ENCODE measurements at regions not wholly inside any gene's neighbourhood (a gene's known extent, or its start where the extent isn't known, plus 50 kb on each side); places are given as distances from the start of the nearest gene placed in this dataset.
A peak's percentile ranks its signal among the peaks of the same experiment; 100 is the strongest.
"Not testable (repeated sequence)": the region's sequence is repeated elsewhere in the genome, so short reads cannot be mapped to it uniquely, and the experiment has no call there.

GRCh38 chr6:130676077-130676772 is 151.0 kb upstream of the SMLR1 start:
- DNase-seq, result no peak

- DNase-seq, result no peak
Measured at GRCh38 chr6:130676773-130677144, 150.4 kb upstream of the SMLR1 start.

- DNase-seq, result no peak
Measured at GRCh38 chr6:130677312-130677711, 149.9 kb upstream of the SMLR1 start.

DNA sequence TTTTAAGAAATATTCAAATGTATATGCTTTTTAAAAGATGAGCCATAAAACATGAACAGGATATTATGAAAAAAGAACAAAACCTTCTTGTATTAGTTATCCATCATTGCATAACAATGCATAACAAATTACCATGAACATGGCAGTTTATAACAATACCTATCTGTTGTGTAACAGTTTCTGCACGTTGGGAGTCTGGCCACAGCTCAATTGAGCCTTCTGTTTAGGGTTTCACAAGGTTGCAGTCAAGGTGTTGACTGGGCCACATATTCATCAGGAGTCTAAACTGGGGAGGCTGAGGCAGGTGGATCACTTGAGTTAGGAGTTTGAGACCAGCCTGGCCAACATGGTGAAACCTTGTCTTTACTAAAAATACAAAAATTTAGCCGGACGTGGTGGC is 149.4 kb upstream of the SMLR1 start:
- DNase-seq, result no peak

DNA sequence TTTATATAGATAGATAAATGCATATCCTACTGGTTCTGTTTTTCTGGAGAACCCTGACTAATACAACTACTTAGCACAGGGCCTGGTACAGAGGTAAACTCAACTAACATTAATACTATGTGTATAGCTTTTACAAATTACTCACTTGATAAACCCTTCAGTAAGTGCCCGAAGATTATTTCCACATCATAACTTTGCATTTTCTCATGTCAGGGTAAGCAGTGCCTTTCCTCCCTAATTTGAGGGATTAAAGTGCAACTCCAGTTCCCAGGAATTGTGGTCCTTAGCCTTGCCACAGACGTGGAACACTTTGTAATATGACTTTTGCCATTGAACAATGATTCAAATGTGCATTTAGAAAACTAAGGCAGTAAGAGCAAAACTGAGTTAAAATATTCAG is 147.5 kb upstream of the SMLR1 start:
- no peak for DNase-seq

DNA sequence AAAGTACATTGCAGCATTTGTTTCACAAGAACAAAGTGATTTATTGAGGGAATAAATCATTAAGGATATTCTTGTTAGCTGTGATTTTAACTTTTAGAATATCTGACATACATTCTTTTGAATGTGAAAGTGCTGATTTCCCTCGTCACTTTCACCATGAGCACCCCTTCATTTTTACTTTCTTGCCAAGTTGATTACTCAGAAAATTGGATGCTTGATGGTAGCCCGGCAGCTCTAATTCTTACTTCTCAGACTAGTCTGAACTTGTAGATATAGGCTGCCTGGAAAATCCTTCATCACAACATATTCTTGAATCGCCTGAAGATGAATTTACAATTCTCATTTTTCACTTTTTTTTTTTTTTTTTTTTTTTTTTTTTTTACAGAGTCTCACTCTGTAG is 147.1 kb upstream of the SMLR1 start:
- no peak for DNase-seq

GRCh38 chr6:130681028-130681427 is 146.2 kb upstream of the SMLR1 start:
- no peak for DNase-seq

DNA sequence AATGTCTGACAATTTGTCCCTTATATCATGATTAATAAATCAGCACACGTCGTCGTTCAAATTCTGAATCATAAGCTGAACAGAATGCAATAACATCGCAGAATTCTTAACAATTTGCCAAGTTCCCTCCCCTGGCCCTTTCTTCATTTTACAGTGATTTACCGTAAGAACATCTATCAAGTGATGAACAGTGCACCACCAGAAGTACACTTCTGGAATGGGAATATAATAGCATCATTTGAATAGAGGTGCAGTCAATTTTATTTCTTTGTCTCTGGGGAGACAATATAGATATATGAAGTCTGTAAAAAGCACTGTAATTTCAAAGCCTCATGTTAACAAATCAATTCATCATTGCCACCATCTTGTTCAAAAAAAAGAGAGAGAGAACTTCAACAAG is 145.1 kb upstream of the SMLR1 start:
- no peak for DNase-seq

GRCh38 chr6:130683761-130684517 is 143.3 kb upstream of the SMLR1 start:
- DNase-seq, result no peak

DNA sequence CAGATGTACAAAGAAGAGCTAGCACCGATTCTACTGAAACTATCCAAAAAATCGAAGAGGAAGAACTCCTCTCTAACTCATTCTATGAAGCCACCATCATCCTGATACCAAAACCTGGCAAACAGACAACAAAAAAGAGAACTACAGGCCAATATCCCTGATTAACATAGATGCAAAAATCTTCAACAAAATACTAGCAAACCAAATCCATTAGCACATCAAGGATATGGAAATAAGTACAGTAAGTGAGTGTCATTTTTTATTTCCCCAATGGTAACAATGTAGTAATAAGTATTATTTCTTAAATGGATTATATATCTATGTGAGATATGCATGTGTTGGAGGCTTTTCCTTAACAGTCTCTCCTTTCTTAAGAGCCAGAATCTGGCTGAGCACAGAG is 134.5 kb upstream of the SMLR1 start:
- no peak for DNase-seq

DNA sequence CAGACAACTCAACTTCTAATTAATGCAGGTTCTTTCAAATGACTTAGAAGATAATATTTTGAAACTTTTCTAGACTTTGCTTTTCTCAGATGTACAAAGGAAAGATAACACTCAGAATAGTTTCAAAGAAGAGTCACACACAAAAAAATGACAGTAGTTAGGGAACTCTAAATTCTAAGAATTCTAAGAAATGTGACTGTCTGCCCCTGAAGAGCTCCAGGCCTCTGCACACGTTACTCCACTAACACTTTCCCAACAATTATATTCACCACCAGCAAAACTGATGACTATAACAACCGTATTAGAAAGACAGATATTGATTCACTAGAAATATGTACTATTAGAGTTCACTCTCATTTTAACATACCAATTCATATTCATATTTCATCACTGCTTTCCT is 133.3 kb upstream of the SMLR1 start:
- no peak for DNase-seq

DNA sequence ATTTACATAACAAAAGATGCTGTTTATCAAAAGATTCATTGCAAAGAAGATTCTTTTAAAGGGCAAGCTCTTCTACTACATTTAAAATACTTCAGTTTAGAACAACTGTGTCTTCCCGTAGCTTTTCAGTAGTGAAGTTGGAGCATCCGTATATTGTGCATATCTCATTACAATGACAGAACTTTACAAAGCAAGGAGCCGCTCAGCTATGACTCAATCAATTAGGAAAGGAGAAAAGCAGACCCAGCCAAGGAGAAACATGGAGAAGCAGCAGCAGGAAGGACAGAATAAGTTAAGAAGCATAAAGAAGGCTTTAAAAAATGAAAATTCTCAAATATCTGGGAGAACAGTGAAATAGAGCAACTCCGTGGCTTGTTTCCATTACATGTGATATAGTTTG is 132.6 kb upstream of the SMLR1 start:
- DNase-seq, result no peak

DNA sequence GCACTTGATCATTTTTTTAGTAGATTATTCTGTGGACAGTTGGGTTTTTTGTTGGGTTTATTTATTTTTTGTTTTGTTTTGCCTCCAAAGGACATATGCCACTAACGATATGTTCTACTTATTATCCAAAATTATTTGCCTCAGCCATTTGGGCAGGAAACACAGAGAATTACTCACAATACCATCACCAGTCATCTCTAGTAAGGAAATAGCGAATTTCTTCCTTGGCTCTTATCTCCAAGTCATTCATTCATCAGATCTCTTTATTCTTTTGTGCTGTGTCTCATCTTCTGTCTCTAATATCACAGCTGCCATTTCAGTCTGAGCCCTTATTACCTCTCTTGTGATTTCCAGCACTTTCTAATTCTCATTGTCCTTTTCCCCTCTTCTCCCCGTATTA is 130.4 kb upstream of the SMLR1 start:
- DNase-seq, result no peak

- no peak for DNase-seq
Measured at GRCh38 chr6:130697271-130697994, 129.8 kb upstream of the SMLR1 start.

GRCh38 chr6:130697995-130698535 is 129.1 kb upstream of the SMLR1 start:
- peak; percentile 26 to 59 for DNase-seq

- no peak for DNase-seq
Measured at GRCh38 chr6:130699742-130700141, 127.5 kb upstream of the SMLR1 start.

- DNase-seq, result no peak
Measured at GRCh38 chr6:130700397-130700796, 126.8 kb upstream of the SMLR1 start.

- no peak for DNase-seq
Measured at GRCh38 chr6:130708338-130708737, 118.9 kb upstream of the SMLR1 start.

- not testable (repeated sequence) for DNase-seq
Measured at GRCh38 chr6:130711641-130712040, 115.6 kb upstream of the SMLR1 start.

DNA sequence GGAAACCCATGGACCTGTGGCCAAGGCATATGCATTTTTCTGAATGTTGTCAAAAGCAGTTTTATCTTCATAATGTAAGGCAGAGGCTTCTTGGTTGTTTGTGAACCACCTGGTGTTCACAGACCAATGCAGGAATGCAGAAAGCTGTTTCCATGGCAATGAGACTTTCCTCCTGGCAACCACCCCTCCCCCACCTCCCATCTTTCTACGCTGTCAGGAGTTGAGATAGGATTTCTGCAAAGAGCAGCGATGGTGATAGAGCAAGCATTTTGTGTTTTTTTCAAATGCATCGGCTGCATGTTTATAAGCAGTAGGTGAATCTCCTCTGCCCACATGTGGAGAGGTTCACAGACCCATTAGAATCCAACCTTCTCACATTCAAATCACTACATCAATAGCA is 114.1 kb upstream of the SMLR1 start:
- no peak for DNase-seq

DNA sequence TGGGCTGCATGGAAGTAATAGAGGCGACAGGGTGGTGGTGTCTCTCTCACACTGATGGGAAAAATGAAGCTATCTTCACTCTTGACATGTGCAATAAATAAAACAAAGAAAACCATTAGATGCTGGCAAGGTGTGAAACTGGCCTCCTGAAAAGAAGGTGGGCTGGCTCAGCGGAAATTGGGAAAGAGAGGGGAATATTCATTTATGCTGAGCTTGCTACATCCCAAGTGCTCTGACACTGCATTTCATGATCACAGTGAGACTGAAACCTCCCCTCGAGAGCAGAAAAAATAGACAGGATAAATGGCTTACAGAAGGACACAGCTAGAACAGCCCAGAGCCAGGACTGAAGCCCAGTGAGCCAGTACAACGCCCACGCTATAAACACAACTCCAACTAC is 112.1 kb upstream of the SMLR1 start:
- no peak for DNase-seq

- DNase-seq, result no peak
Measured at GRCh38 chr6:130716466-130716865, 110.7 kb upstream of the SMLR1 start.

DNA sequence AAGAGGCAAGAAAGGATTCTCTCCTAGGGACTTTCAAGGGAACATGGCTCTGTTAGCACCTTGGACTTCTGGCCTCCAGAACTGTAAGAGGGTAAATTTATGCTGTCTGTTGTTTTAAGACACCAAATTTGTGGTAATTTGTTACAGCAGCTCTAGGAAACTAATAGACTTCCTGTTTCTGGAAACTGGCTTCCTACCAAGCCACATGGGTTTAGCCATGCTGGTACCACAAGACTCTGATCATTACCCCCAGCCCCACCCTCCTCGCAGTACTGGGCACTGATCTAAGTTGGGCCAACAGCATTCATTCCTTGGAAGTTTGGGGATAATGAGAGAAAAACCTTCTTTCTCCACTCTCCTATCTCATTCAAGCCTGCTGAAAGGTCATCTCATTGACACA is 109.5 kb upstream of the SMLR1 start:
- DNase-seq, result no peak

All from activated CD4-positive, alpha-beta T cell treated with anti-CD3 and anti-CD28 coated beads for 4 hours (primary cell).